Suprapubic skin (tissue), 4 donors: ENCODE measurements at regions not wholly inside any gene's neighbourhood (a gene's known extent, or its start where the extent isn't known, plus 50 kb on each side); places are given as distances from the start of the nearest gene placed in this dataset.

Experiments used
- CTCF ChIP-seq, 2 donors: fragments of 200-600 bp in 1 of 2; fragments of 450-650 bp in 1 of 2; sonication (generic) in 1 of 2; IDR thresholded peaks; one replicate each; pipeline ENCODE4 v1.5.1; 2016 to 2019; ENCODE audit warnings: antibody characterized with exemption in 2 of 2, mild to moderate bottlenecking in 1 of 2, moderate library complexity in 1 of 2
- EP300 ChIP-seq: sonication (generic); formaldehyde crosslinking; IDR thresholded peaks from one replicate; pipeline ENCODE4 v1.6.1; 2017; ENCODE audit warnings: antibody characterized with exemption
- POLR2A ChIP-seq, 2 donors: fragments of 450-650 bp; IDR thresholded peaks; one replicate each; pipeline ENCODE4 v1.6.1; 2017; ENCODE audit warnings: antibody characterized with exemption in 2 of 2, mild to moderate bottlenecking in 2 of 2, moderate library complexity in 2 of 2
- POLR2AphosphoS5 ChIP-seq, 3 donors: sonication (generic); formaldehyde crosslinking; IDR thresholded peaks; one replicate each; pipeline ENCODE4 v1.6.1; 2017; ENCODE audit warnings: antibody characterized with exemption in 3 of 3

GRCh38 chr11:100473390-100473740 lies 213.7 kb upstream of the ARHGAP42 start:
- TF ChIP-seq CTCF (IDR thresholded peaks at IDR 0.05) (no peak), POLR2AphosphoS5 (IDR thresholded peaks at IDR 0.05) (no peak), EP300 (no peak), POLR2A (IDR thresholded peaks at IDR 0.05) (no peak)
